IPS-18a (cell line): ENCODE measurements at regions not wholly inside any gene's neighbourhood (a gene's known extent, or its start where the extent isn't known, plus 50 kb on each side); places are given as distances from the start of the nearest gene placed in this dataset.

Experiments used
- H3K27ac ChIP-seq: one replicate; pipeline ENCODE4 v1.5.1; 2013; ENCODE audit warnings: low read length
- H3K27me3 ChIP-seq: one replicate; pipeline ENCODE4 v1.6.1; 2013; ENCODE audit warnings: mild to moderate bottlenecking, low read length; ENCODE audit not compliant: control insufficient read depth, insufficient read depth
- H3K36me3 ChIP-seq: one replicate; pipeline ENCODE4 v1.6.1; 2013; ENCODE audit warnings: low read depth, low read length; ENCODE audit not compliant: control insufficient read depth
- H3K4me1 ChIP-seq: one replicate; pipeline ENCODE4 v1.6.1; 2013; ENCODE audit warnings: low read depth, low read length; ENCODE audit not compliant: control insufficient read depth
- H3K4me3 ChIP-seq: one replicate; pipeline ENCODE4 v1.5.1; 2013; ENCODE audit warnings: low read length
- H3K9ac ChIP-seq: one replicate; pipeline ENCODE4 v1.6.1; 2013; ENCODE audit warnings: mild to moderate bottlenecking, low read length, moderate library complexity
- H3K9me3 ChIP-seq: one replicate; pipeline ENCODE4 v1.6.1; 2013; ENCODE audit warnings: low read depth, low read length; ENCODE audit not compliant: control insufficient read depth

- Histone ChIP-seq H3K9ac (no peak overlapping the region), H3K27ac (no peak overlapping the region), H3K27me3 (no peaks in the 10 kb centered on the region)
These were observed 55.1 kb upstream of the LAMA2 start for GRCh38 chr6:128827675-128828464.

GRCh38 chr6:128826606-128827005 lies 56.3 kb upstream of the LAMA2 start:
- Histone ChIP-seq H3K27me3 (no peaks in the 10 kb centered on the region), H3K36me3 (no peaks in the 10 kb centered on the region), H3K9me3 (no peaks in the 10 kb centered on the region), H3K9ac (no peak overlapping the region), H3K4me1 (no peaks in the 10 kb centered on the region), H3K27ac (no peak overlapping the region), H3K4me3 (no peak overlapping the region)

More at GRCh38 chr6:128827675-128828464, 55.1 kb upstream of the LAMA2 start:
- no peaks in the 10 kb centered on the region for H3K4me1 ChIP-seq
- no peaks in the 10 kb centered on the region for H3K36me3 ChIP-seq
- H3K9me3 ChIP-seq, result no peaks in the 10 kb centered on the region
- H3K4me3 ChIP-seq, result no peak overlapping the region

GRCh38 chr6:128822271-128822670 lies 60.7 kb upstream of the LAMA2 start:
- H3K27ac ChIP-seq, result no peak overlapping the region

GRCh38 chr6:128821116-128821515 lies 61.8 kb upstream of the LAMA2 start:
- no peaks in the 10 kb centered on the region for H3K4me1 ChIP-seq
- no peak overlapping the region for H3K4me3 ChIP-seq
- H3K9me3 ChIP-seq, result no peaks in the 10 kb centered on the region
- H3K9ac ChIP-seq, result no peak overlapping the region
- no peaks in the 10 kb centered on the region for H3K27me3 ChIP-seq
- H3K27ac ChIP-seq, result no peak overlapping the region
- H3K36me3 ChIP-seq, result no peaks in the 10 kb centered on the region

More at GRCh38 chr6:128822271-128822670, 60.7 kb upstream of the LAMA2 start:
- no peaks in the 10 kb centered on the region for H3K4me1 ChIP-seq
- H3K4me3 ChIP-seq, result no peak overlapping the region
- H3K27me3 ChIP-seq, result no peaks in the 10 kb centered on the region
- H3K36me3 ChIP-seq, result no peaks in the 10 kb centered on the region
- H3K9me3 ChIP-seq, result no peaks in the 10 kb centered on the region
- no peak overlapping the region for H3K9ac ChIP-seq

GRCh38 chr6:128808856-128809255 lies 74.1 kb upstream of the LAMA2 start:
- Histone ChIP-seq H3K4me3 (no peak overlapping the region), H3K4me1 (no peaks in the 10 kb centered on the region), H3K27ac (no peak overlapping the region), H3K9me3 (no peaks in the 10 kb centered on the region), H3K9ac (no peak overlapping the region), H3K27me3 (no peaks in the 10 kb centered on the region), H3K36me3 (no peaks in the 10 kb centered on the region)

- Histone ChIP-seq H3K27ac (no peak overlapping the region), H3K9ac (no peak overlapping the region), H3K27me3 (no peaks in the 10 kb centered on the region), H3K9me3 (no peaks in the 10 kb centered on the region), H3K4me1 (no peaks in the 10 kb centered on the region), H3K36me3 (no peaks in the 10 kb centered on the region), H3K4me3 (no peak overlapping the region)
These were observed 75.4 kb upstream of the LAMA2 start for GRCh38 chr6:128807577-128807976.

GRCh38 chr6:128806261-128806660 lies 76.7 kb upstream of the LAMA2 start:
- Histone ChIP-seq H3K4me3 (no peak overlapping the region), H3K4me1 (no peaks in the 10 kb centered on the region), H3K9me3 (no peaks in the 10 kb centered on the region), H3K9ac (no peak overlapping the region), H3K27me3 (no peaks in the 10 kb centered on the region), H3K27ac (no peak overlapping the region), H3K36me3 (no peaks in the 10 kb centered on the region)

- no peaks in the 10 kb centered on the region for H3K9me3 ChIP-seq
- no peak overlapping the region for H3K4me3 ChIP-seq
- no peaks in the 10 kb centered on the region for H3K27me3 ChIP-seq
- H3K4me1 ChIP-seq, result no peaks in the 10 kb centered on the region
- no peak overlapping the region for H3K9ac ChIP-seq
- H3K36me3 ChIP-seq, result no peaks in the 10 kb centered on the region
- no peak overlapping the region for H3K27ac ChIP-seq
These were observed 79.0 kb upstream of the LAMA2 start for GRCh38 chr6:128803911-128804310.

- H3K9me3 ChIP-seq, result no peaks in the 10 kb centered on the region
- no peak overlapping the region for H3K4me3 ChIP-seq
- H3K9ac ChIP-seq, result no peak overlapping the region
- no peak overlapping the region for H3K27ac ChIP-seq
- no peaks in the 10 kb centered on the region for H3K27me3 ChIP-seq
- no peaks in the 10 kb centered on the region for H3K4me1 ChIP-seq
- H3K36me3 ChIP-seq, result no peaks in the 10 kb centered on the region
These were observed 81.3 kb upstream of the LAMA2 start for GRCh38 chr6:128801621-128802020.

GRCh38 chr6:128784266-128784665 lies 98.7 kb upstream of the LAMA2 start:
- no peak overlapping the region for H3K27ac ChIP-seq
- no peak overlapping the region for H3K4me3 ChIP-seq
- H3K9me3 ChIP-seq, result no peaks in the 10 kb centered on the region
- H3K4me1 ChIP-seq, result peaks cover 9% of the 10 kb centered on the region
- no peaks in the 10 kb centered on the region for H3K36me3 ChIP-seq
- no peaks in the 10 kb centered on the region for H3K27me3 ChIP-seq
- no peak overlapping the region for H3K9ac ChIP-seq

GRCh38 chr6:128768187-128768586 lies 114.8 kb upstream of the LAMA2 start:
- Histone ChIP-seq H3K9me3 (peaks cover 8% of the 10 kb centered on the region), H3K9ac (no peak overlapping the region), H3K27ac (no peak overlapping the region), H3K4me1 (peaks cover 6% of the 10 kb centered on the region), H3K36me3 (no peaks in the 10 kb centered on the region), H3K4me3 (no peak overlapping the region), H3K27me3 (no peaks in the 10 kb centered on the region)

- no peaks in the 10 kb centered on the region for H3K27me3 ChIP-seq
These were observed 115.2 kb upstream of the LAMA2 start for GRCh38 chr6:128767705-128768104.

More at GRCh38 chr6:128767705-128768104, 115.2 kb upstream of the LAMA2 start:
- no peak overlapping the region for H3K9ac ChIP-seq
- H3K4me1 ChIP-seq, result peaks cover 6% of the 10 kb centered on the region
- no peaks in the 10 kb centered on the region for H3K36me3 ChIP-seq
- no peak overlapping the region for H3K27ac ChIP-seq
- H3K4me3 ChIP-seq, result no peak overlapping the region
- peaks cover 8% of the 10 kb centered on the region for H3K9me3 ChIP-seq
